ENCODE measurements at regions not wholly inside any gene's neighbourhood (a gene's known extent, or its start where the extent isn't known, plus 50 kb on each side); places are given as distances from the start of the nearest gene placed in this dataset.

GRCh38 chr2:139034064-139034463 lies 253.9 kb upstream of the NXPH2 start:
- TF ChIP-seq CTCF (conservative IDR thresholded peaks at IDR 0.05; ENCODE audit: low read length) (no peak), EZH2phosphoT487 (IDR thresholded peaks at IDR 0.05; ENCODE audit: borderline replicate concordance) (no peak)
